ENCODE measurements at regions not wholly inside any gene's neighbourhood (a gene's known extent, or its start where the extent isn't known, plus 50 kb on each side); places are given as distances from the start of the nearest gene placed in this dataset.

DNA sequence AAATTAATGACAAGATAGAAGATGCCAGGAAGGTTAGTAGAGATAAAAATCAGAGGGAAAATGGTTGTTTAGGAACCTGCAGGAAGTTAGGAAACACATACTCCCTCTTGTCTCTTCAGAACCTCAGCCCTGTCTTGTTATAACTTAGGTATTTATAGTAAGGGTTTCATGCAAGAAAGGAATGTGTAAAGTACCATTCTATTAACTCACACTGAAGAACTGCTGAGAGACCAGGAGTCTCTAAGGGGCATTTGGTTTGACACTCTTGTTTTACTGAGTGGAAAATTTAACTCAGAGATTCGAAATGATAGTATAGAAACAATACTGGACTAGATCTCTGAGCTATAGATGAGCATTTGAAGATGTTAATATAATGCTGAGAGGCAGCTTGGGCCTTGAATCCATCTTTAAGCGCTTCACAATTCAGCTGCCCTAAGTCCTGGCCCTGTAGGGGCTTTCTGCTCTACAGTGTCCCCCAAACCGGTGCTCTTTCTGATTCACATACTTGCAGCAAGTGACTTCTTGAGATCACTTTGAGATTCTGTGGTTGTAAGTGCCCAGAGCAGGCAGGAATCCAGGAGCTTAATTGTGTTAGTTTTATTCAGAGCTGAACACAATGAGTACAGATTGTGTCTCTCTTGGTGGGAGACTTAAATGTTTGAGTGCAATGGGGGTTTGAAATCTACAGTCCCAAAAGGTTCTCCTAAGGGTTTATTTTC is 235.0 kb upstream of the RGPD4 start:
- TF ChIP-seq POLR2A (IDR thresholded peaks at IDR 0.05; ENCODE audit: low read length), result no peak
- TF ChIP-seq GATA1 (IDR thresholded peaks at IDR 0.05; ENCODE audit: low read depth, low read length), result no peak
- DNase-seq, result no peak

DNA sequence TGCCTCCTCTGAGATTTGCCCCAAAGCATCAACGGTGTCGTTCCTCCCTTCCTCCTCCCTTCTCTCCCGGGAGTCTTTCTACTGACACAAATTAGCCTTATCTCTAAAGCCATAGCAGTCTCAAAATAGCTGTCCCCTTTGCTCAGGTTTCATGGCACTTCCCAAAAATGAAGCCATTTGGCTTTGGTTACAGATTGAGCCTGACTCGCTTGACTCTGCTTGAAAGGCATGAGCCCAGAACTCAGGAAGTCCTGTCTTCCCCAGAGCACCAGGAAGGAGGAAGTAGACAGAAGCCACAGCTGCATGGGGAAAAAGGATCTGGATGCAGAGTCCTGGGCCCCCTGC is 234.4 kb upstream of the RGPD4 start:
- DNase-seq, result no peak
- TF ChIP-seq GATA1 (IDR thresholded peaks at IDR 0.05; ENCODE audit: low read depth, low read length), result no peak
- no peak for TF ChIP-seq POLR2A (IDR thresholded peaks at IDR 0.05; ENCODE audit: low read length)

DNA sequence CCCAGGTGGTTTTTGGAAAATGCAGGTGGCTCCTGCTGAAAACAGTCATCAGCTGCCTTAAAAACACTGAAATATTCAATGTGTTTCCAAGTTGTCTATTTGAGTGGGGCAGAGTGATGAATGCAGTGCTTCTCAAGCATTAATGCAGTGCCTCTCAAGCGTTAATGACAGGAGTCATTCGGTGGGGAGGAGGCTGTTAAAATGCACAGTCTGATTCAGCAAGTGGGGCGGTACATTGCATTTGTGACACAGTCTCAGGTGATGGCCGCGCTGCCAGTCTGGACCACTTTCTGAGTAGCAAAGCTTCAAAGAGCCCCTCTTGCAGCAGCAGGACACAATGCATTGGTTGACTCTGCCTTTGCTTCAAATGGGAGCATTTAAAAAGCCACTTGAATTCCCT is 231.4 kb upstream of the RGPD4 start:
- no peak for DNase-seq
- TF ChIP-seq POLR2A (IDR thresholded peaks at IDR 0.05; ENCODE audit: low read length), result no peak
- no peak for TF ChIP-seq GATA1 (IDR thresholded peaks at IDR 0.05; ENCODE audit: low read depth, low read length)

DNA sequence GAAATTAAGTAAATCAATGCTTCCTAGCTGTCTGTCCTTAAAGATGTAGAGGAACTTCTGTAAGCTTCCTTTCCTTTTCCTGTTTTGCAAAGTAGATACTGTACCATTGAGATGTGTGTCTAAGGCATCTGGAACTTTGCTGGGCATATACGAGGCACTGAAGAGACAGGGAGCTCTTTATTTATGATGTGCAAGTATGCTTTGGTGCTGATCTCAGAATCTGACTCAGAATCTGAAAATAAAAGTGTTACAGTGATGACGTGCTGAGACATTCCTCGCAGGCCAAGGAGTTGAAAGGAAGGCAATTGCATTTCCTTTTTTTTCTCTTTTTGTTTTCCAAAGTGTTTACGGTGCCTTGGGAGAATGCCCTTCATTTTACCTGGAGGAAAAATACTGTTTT is 230.9 kb upstream of the RGPD4 start:
- TF ChIP-seq GATA1 (IDR thresholded peaks at IDR 0.05; ENCODE audit: low read depth, low read length) (no peak), POLR2A (IDR thresholded peaks at IDR 0.05; ENCODE audit: low read length) (no peak)
- DNase-seq, result no peak

DNA sequence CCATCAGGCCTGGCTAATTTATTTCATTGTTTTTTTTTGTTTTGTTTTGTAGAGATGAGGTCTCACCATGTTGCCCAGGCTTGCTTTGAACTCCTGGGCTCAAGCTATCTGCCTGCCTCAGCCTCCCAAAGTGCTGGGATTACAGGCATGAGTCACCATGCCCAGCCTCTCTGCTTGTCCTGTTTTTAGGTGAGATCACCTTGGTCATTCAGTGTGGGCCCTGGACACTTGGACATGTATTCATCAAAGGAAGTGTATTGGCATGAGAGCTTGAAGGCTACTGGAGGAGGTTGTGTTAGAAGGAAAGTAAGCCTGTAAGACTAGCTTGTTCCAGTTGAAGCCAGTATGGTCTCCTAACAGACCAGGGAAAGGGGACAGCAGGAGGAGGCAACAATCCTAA is 229.2 kb upstream of the RGPD4 start:
- TF ChIP-seq POLR2A (IDR thresholded peaks at IDR 0.05; ENCODE audit: low read length), result no peak
- no peak for TF ChIP-seq GATA1 (IDR thresholded peaks at IDR 0.05; ENCODE audit: low read depth, low read length)
- no peak for DNase-seq

DNA sequence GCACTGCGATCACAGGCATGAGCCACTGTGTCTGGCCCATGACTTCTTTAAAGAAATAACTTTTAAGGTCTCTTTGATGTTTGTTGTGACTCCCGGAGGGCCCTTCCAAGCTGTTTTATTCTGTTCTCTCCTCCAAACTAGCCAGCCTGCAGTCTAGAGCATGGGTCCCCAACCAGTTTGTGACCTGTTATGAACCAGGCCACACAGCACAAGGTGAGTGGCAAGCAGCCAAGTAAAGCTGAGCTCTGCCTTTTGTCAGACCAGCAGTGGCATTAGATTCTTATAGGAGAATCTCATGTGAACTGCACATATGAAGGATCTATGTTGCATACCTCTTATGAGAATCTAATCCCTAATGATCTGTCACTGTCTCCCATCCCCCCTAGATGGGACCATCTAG is 223.9 kb upstream of the RGPD4 start:
- TF ChIP-seq GATA1 (IDR thresholded peaks at IDR 0.05; ENCODE audit: low read depth, low read length) (no peak), POLR2A (IDR thresholded peaks at IDR 0.05; ENCODE audit: low read length) (no peak)
- DNase-seq, result no peak

DNA sequence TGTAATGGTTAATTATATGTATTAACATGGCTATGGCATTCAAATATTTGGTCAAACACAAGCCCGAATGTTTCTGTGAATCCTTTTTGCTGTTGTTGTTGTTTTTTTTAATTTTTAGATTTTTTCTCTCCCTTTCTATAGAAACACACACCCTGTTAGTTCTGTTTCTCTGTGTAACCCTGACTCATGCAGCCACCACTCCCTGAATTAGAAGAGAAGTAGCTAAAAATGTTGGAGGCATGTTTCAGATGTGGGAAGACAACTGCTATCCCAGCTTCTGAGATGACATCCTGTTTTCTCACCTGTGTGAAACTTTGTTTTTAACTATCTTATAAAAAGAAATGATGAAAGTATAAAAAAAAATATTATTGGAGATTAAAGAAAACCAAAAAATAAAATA is 219.6 kb upstream of the RGPD4 start:
- no peak for TF ChIP-seq GATA1 (IDR thresholded peaks at IDR 0.05; ENCODE audit: low read depth, low read length)
- no peak for TF ChIP-seq POLR2A (IDR thresholded peaks at IDR 0.05; ENCODE audit: low read length)
- DNase-seq, result no peak

DNA sequence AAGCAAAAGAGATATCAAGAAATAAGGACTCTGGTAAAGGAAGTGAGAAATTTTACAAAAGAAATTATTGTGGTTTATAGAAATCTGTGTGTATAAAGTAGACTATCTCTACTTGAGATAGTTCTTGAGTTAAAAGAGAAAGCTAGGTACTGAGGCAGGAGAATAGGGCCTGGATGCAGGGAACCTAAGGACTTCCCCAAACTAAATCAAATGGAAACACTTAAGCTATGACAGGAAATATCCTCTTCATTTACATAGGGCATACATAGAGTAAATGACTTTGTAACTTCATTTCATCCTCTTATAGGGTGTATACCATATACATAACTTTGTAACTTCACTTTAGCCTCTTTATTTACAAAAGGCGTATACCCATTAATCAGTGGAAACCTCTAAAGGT is 219.2 kb upstream of the RGPD4 start:
- no peak for DNase-seq
- no peak for TF ChIP-seq POLR2A (IDR thresholded peaks at IDR 0.05; ENCODE audit: low read length)

DNA sequence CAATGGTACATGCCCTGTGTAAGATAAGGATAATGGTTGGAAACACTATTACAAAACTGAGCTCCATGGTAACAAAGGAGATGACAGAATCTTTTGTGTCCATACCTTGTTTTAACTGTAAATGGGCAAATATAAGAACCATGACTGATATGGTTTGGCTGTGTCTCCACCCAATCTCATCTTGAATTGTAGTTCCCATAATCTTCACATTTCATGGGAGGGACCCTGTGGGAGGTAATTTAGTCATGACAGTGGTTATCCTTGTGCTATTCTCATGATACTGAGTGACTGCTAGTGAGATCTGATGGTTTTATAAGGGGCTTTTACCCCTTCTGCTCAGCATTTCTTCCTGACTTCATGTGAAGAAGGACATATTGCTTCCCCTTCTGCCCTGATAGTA is 211.7 kb upstream of the RGPD4 start:
- TF ChIP-seq POLR2A (IDR thresholded peaks at IDR 0.05; ENCODE audit: low read length) (no peak), GATA1 (IDR thresholded peaks at IDR 0.05; ENCODE audit: low read depth, low read length) (no peak)
- no peak for DNase-seq

DNA sequence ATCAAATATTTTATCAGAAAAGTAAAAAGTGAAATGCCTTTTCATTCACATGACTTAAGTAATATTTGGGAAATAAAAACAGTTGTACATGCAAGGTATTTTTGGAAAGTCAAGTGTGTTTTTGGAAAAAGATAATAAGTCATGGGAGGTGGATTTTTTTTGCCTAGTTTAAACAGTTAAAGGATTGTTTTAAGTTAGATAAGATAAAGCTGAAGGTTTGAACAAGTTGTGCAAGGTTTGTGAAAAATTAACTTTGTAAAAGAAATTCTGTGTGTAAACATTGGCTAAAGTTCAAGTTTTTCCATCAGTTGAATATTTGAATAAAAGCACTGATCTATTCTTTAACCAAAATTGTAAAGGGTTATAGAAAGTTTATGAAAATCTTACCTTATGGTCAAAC is 207.9 kb upstream of the RGPD4 start:
- TF ChIP-seq GATA1 (IDR thresholded peaks at IDR 0.05; ENCODE audit: low read depth, low read length) (no peak), POLR2A (IDR thresholded peaks at IDR 0.05; ENCODE audit: low read length) (no peak)

DNA sequence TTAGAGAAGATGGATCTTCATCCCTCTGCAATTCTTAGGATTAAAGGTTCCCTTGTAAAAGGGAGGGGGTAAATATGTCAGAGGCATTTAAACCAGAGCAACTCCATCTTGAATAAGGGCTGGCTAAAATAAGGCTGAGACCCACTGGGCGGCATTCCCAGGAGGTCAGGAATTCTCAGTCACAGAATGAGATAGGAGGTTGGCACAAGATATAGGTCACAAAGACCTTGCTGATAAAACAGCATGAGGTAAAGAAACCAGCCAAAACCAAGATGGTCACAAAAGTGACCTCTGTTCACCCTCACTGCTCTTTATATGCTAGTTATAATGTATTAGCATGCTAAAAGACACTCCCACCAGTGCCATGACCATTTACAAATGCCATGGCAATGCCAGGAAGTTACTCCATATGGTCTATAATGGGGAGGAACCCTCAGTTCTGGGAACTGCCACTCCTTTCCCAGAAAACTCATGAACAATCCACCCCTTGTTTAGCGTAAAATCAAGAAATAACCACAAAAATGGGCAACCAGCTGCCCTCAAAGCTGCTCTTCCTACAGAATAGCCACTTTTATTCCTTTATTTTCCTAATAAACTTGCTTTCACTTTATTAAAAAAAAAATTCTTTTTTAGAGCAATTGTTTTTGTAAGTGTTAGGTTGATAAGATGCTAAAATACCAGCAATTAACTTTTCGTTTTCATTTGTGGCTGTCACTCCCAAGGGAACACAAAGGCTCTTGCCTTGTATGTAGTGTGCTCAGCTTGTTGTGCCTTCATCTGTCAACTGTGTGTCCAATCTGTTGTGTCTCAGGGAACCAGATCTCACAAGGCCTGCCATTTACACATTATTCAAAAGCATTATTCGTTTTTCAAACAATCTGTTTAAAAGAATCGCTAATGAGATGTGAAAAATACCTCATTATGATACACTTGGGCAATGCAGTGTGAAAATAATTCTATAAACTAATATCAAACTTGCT is 205.2 kb upstream of the RGPD4 start:
- TF ChIP-seq GATA1 (IDR thresholded peaks at IDR 0.05; ENCODE audit: low read depth, low read length), result no peak
- TF ChIP-seq POLR2A (IDR thresholded peaks at IDR 0.05; ENCODE audit: low read length), result no peak
- no peak for DNase-seq

More for the DNA sequence above, 207.9 kb upstream of the RGPD4 start:
- DNase-seq, result no peak

DNA sequence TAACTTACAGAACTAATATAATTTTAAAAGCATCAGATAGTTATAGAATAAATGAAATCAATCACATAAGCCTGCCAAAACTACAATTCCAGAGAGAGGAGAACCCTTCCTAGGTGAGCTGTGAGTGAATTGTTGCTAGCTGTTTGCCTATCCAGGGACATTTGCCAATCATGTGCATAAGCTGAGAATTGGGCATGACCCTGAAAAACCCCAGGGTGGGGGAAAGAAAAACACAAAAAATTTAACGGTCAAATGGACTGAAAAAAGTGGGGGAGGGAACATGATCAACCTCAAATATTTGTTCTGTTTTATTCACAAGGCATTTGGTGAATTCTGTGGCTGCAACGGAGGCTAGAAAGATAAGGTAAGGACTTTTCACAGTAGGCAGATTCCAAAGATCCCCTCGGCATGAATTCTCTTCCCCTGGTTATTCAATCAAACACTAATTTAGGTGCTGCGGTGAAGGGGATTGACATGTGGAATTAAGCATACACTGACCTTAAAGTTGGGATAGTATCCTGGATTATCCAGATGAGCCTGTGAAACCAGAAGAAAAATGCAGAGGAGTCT is 203.9 kb upstream of the RGPD4 start:
- TF ChIP-seq POLR2A (IDR thresholded peaks at IDR 0.05; ENCODE audit: low read length) (no peak), GATA1 (IDR thresholded peaks at IDR 0.05; ENCODE audit: low read depth, low read length) (no peak)
- DNase-seq, result no peak

DNA sequence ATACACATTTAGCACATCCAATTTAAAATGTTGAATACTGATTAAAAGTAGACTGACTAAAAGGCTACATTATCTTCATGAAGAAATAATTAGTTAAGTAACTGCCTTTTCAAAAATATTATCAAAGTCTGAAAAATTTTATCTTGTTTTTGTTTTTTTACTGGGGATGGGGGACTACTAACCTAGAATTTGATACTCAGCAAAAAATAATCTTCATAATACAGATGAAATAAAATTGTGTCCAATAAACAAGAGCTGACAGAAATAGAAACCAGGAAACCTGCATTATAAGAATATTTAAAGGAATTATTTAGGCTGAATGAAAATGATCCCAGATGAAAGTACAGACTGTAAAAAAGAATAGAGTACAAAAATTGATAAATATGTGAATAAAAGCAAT is 200.7 kb upstream of the RGPD4 start:
- TF ChIP-seq POLR2A (IDR thresholded peaks at IDR 0.05; ENCODE audit: low read length) (no peak), GATA1 (IDR thresholded peaks at IDR 0.05; ENCODE audit: low read depth, low read length) (no peak)
- no peak for DNase-seq

DNA sequence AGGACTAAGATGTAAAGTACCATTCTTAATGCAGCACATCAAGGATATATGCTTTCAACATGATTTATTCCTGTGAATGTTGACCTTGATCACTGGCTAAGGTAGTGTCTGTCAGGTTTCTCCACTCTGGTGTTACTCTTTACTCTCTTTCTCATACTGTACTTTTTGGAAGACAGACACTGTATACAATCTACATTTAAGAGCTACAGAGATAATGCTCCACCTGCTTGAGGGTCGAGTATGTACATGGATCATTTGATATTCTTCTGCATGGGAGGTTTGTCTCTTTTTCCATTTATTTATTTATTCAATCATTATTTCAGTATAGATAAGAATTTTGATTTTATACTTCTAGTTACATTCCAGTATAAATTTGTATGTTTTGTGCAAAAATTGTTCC is 199.5 kb upstream of the RGPD4 start:
- TF ChIP-seq POLR2A (IDR thresholded peaks at IDR 0.05; ENCODE audit: low read length) (no peak), GATA1 (IDR thresholded peaks at IDR 0.05; ENCODE audit: low read depth, low read length) (no peak)
- DNase-seq, result no peak

All from erythroblast (primary cell).